Mesothelial cell of epicardium (in vitro differentiated cells): ENCODE measurements at regions not wholly inside any gene's neighbourhood (a gene's known extent, or its start where the extent isn't known, plus 50 kb on each side); places are given as distances from the start of the nearest gene placed in this dataset.

Source experiments
- DNase-seq, 2 experiments: peaks; one replicate each; pipeline ENCODE4 v3.0.0; 2021; ENCODE audit warnings: low spot score in 2 of 2; ENCODE audit not compliant: unreplicated experiment in 2 of 2
- H3K27ac Mint-ChIP-seq: 2 replicates; pipeline ENCODE4 v1.8.0; 2021; ENCODE audit warnings: mixed read lengths
- H3K27me3 Mint-ChIP-seq: 2 replicates; pipeline ENCODE4 v1.8.0; 2021; ENCODE audit warnings: low read depth, mixed read lengths
- H3K36me3 Mint-ChIP-seq: 2 replicates; pipeline ENCODE4 v1.8.0; 2021; ENCODE audit warnings: mixed read lengths
- H3K4me1 Mint-ChIP-seq: 2 replicates; pipeline ENCODE4 v1.8.0; 2021; ENCODE audit warnings: mixed read lengths
- H3K4me3 Mint-ChIP-seq: 2 replicates; pipeline ENCODE4 v1.8.0; 2021; ENCODE audit warnings: mild to moderate bottlenecking, moderate library complexity, mixed read lengths
- H3K9me3 Mint-ChIP-seq: 2 replicates; pipeline ENCODE4 v1.8.0; 2021; ENCODE audit warnings: mixed read lengths
- TF ChIP-seq, protein P1 (sequence below): fragments of 200-600 bp; sonication (generic); IDR thresholded peaks from one replicate; pipeline ENCODE4 v1.5.0; 2021; ENCODE audit warnings: antibody characterized with exemption; ENCODE audit not compliant: unreplicated experiment

DNA sequence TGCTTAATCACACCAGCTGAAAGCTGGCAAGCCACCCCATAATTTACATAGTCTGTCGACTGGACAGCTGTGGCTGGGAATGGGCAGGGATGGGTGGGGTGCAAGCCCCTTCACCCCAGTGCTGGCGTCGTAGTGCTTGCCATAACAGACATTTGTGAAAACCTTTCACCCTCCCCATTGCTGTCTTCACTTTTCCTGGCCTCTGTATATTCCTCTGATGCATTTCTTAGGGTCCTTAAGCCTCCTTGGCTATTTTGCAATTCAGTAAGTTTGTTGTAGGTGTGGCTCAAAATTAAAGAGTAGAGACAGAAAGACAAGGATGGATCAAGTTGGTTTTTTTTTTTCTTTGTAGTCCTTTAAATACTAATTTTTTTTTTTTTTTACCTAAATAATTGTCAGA is 383.3 kb upstream of the MCTP2 start:
- no peak for DNase-seq
- no peaks in the 10 kb centered on the region for H3K4me1 Mint-ChIP-seq
- no peaks in the 10 kb centered on the region for H3K36me3 Mint-ChIP-seq
- H3K27ac Mint-ChIP-seq: no peak overlapping the region
- TF ChIP-seq, protein P1, sequence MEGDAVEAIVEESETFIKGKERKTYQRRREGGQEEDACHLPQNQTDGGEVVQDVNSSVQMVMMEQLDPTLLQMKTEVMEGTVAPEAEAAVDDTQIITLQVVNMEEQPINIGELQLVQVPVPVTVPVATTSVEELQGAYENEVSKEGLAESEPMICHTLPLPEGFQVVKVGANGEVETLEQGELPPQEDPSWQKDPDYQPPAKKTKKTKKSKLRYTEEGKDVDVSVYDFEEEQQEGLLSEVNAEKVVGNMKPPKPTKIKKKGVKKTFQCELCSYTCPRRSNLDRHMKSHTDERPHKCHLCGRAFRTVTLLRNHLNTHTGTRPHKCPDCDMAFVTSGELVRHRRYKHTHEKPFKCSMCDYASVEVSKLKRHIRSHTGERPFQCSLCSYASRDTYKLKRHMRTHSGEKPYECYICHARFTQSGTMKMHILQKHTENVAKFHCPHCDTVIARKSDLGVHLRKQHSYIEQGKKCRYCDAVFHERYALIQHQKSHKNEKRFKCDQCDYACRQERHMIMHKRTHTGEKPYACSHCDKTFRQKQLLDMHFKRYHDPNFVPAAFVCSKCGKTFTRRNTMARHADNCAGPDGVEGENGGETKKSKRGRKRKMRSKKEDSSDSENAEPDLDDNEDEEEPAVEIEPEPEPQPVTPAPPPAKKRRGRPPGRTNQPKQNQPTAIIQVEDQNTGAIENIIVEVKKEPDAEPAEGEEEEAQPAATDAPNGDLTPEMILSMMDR: no peak
- no peak overlapping the region for H3K4me3 Mint-ChIP-seq
- no peaks in the 10 kb centered on the region for H3K27me3 Mint-ChIP-seq
- H3K9me3 Mint-ChIP-seq: peaks cover 6% of the 10 kb centered on the region

DNA sequence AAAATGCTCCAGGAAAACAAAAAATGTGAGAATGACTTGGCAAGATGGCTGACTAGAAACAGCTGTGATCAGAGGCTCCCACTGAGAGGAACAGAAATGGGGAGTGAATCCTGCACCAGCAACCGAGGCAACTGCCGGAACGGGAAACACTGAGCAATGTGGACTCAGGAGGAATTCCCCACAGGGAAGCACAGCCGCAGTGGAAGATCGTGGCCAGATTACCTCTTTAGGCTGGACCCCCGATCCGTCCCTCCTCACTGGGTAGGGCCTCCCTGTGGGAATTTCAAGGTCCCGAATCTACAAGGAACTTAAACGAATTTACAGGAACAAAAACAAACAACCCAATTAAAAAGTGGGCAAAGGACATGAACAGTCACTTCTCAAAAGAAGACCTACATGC is 385.2 kb upstream of the MCTP2 start:
- Mint-ChIP-seq H3K4me3 (no peak overlapping the region), H3K27ac (no peak overlapping the region), H3K9me3 (peaks cover 13% of the 10 kb centered on the region), H3K27me3 (no peaks in the 10 kb centered on the region), H3K4me1 (no peaks in the 10 kb centered on the region), H3K36me3 (no peaks in the 10 kb centered on the region)
- TF ChIP-seq, protein P1: no peak
- no peak for DNase-seq

DNA sequence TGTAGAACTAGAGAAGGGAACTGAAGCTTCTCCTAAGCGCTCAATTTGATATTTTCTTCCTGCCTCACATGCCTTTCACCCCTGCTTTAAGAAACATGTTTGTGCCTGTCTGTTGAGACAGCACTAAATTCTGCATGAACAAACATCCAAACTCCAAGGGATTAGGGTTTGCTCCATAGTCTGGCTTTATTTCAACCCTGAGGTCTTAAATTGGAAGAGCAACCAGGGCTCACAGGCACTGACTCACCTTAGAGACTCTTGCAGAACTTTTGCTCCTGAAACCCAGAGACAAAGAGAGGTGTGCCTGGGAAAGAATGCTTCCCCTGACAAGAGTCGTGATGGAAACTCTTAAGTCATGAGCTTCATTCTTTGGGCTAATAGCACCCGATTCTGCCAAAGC is 393.9 kb upstream of the MCTP2 start:
- DNase-seq: no peak
- H3K36me3 Mint-ChIP-seq: no peaks in the 10 kb centered on the region
- no peak overlapping the region for H3K4me3 Mint-ChIP-seq
- peaks cover 22% of the 10 kb centered on the region for H3K9me3 Mint-ChIP-seq
- H3K27me3 Mint-ChIP-seq: no peaks in the 10 kb centered on the region
- no peak overlapping the region for H3K27ac Mint-ChIP-seq
- TF ChIP-seq, protein P1: no peak
- H3K4me1 Mint-ChIP-seq: no peaks in the 10 kb centered on the region

GRCh38 chr15:93835344-93835743 is 396.0 kb upstream of the MCTP2 start:
- TF ChIP-seq, protein P1: no peak
- Mint-ChIP-seq H3K36me3 (no peaks in the 10 kb centered on the region), H3K9me3 (peaks cover 17% of the 10 kb centered on the region), H3K4me3 (no peak overlapping the region), H3K4me1 (peaks cover 9% of the 10 kb centered on the region), H3K27ac (no peak overlapping the region), H3K27me3 (no peaks in the 10 kb centered on the region)
- DNase-seq: no peak

GRCh38 chr15:93831641-93832040 is 399.7 kb upstream of the MCTP2 start:
- TF ChIP-seq, protein P1: no peak
- no peak for DNase-seq
- H3K4me3 Mint-ChIP-seq: no peak overlapping the region
- peaks cover 19% of the 10 kb centered on the region for H3K4me1 Mint-ChIP-seq
- H3K9me3 Mint-ChIP-seq: peaks cover 3% of the 10 kb centered on the region
- no peaks in the 10 kb centered on the region for H3K36me3 Mint-ChIP-seq
- no peak overlapping the region for H3K27ac Mint-ChIP-seq
- H3K27me3 Mint-ChIP-seq: no peaks in the 10 kb centered on the region
